ENCODE measurements at regions not wholly inside any gene's neighbourhood (a gene's known extent, or its start where the extent isn't known, plus 50 kb on each side); places are given as distances from the start of the nearest gene placed in this dataset.
"Not testable (repeated sequence)": the region's sequence is repeated elsewhere in the genome, so short reads cannot be mapped to it uniquely, and the experiment has no call there.

GRCh38 chr7:114190387-114190786, 224.2 kb upstream of the FOXP2 start:
- no peaks in the 10 kb centered on the region for H3K4me1 Mint-ChIP-seq (ENCODE audit: low read depth)
- H3K27ac Mint-ChIP-seq: no peak overlapping the region
- no peaks in the 10 kb centered on the region for H3K36me3 Mint-ChIP-seq (ENCODE audit: insufficient read depth in 2 of 2)
- ATAC-seq (replicated peaks in 1 of 2) (no peak), DNase-seq (no peak)
- H3K27me3 Mint-ChIP-seq (ENCODE audit: low read depth): no peaks in the 10 kb centered on the region
- H3K4me3 Mint-ChIP-seq: no peak overlapping the region
- no peaks in the 10 kb centered on the region for H3K9me3 Mint-ChIP-seq

GRCh38 chr7:114183311-114184088, 231.1 kb upstream of the FOXP2 start:
- ATAC-seq (replicated peaks in 1 of 2) (no peak), DNase-seq (no peak)
- Mint-ChIP-seq H3K27ac (no peak overlapping the region), H3K9me3 (no peaks in the 10 kb centered on the region), H3K4me1 (ENCODE audit: low read depth) (no peaks in the 10 kb centered on the region), H3K27me3 (ENCODE audit: low read depth) (no peaks in the 10 kb centered on the region), H3K4me3 (no peak overlapping the region), H3K36me3 (ENCODE audit: insufficient read depth in 2 of 2) (no peaks in the 10 kb centered on the region)

DNA sequence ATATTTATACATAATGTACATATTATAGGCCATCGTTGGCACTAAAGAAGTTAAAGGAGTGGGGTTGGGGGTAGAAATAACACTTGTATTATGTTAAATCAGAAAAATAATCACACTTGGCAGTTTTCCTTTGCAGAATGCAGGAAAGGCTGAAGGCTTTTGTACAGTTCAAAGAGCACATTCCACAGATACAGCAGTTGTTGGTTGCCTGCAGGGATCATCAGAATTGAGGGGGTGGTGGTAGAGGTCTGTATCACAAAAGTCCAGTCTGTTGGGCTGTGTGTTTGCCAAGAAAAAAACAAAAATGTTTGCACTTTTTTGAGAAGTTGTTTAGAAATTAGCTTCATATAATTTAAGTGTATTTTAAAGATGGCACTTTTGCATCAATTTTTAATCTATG, 231.8 kb upstream of the FOXP2 start:
- no peaks in the 10 kb centered on the region for H3K27me3 Mint-ChIP-seq (ENCODE audit: low read depth)
- H3K4me1 Mint-ChIP-seq (ENCODE audit: low read depth): no peaks in the 10 kb centered on the region

DNA sequence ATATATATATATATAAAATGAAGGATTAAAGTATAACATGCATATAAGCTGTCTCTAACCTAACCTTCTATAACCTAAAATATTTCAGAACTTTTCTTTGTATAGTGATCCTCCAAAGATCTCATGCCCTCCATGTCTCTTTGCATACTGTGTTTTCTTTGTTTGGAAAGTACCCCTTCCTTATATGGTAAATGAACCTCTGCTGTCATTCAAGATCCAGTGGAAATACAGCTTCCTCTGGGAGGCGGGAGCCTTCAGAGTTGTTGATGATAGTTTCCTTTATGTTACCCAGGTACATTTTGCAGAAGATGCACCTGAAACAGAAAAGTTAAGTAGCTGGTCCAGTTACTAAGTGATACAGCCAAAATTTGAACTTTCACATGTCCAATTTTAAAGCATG, 233.3 kb upstream of the FOXP2 start:
- DNase-seq (no peak), ATAC-seq (replicated peaks in 1 of 2) (no peak)
- H3K27ac Mint-ChIP-seq: no peak overlapping the region
- peaks cover 0 to 2% of the 10 kb centered on the region in 2 donors for H3K9me3 Mint-ChIP-seq
- H3K36me3 Mint-ChIP-seq (ENCODE audit: insufficient read depth in 2 of 2): no peaks in the 10 kb centered on the region
- no peaks in the 10 kb centered on the region for H3K4me1 Mint-ChIP-seq (ENCODE audit: low read depth)
- no peak overlapping the region for H3K4me3 Mint-ChIP-seq
- no peaks in the 10 kb centered on the region for H3K27me3 Mint-ChIP-seq (ENCODE audit: low read depth)

More for the DNA sequence above, 231.8 kb upstream of the FOXP2 start:
- H3K27ac Mint-ChIP-seq: no peak overlapping the region
- H3K4me3 Mint-ChIP-seq: no peak overlapping the region
- no peak for DNase-seq
- no peaks in the 10 kb centered on the region for H3K9me3 Mint-ChIP-seq
- no peak for ATAC-seq (replicated peaks in 1 of 2)
- no peaks in the 10 kb centered on the region for H3K36me3 Mint-ChIP-seq (ENCODE audit: insufficient read depth in 2 of 2)

DNA sequence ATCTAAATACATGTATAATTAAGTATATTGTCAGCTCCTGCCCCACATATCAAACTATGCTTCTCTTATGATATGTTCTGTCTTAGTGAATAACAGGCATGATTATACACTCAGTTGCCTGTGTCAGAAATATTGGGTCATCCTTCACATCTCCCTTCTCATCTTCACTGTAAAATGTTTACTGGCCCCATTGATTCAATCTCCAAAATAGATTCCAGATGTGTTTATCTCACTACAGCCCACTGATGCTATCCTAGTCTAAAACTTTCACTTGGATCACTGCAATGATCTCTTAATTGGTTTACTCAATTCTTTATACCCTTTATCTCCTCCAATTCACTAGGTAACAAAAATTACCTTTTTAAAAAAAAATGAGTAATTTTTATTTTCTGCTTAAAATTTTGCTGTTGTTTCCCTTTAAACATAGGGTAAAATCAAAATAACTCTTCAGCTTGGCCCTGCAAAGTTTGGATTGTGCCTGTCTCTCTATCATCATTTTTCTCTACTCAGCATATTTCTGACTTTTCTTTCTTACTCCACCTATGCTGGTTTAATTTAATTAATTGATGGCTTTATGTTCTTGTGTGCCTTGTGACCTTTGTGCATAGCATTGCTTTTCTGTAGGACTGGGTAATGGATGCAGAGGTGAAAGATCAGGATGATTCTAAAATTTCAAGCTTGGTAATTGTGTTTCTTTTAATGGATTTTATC, 233.9 kb upstream of the FOXP2 start:
- ATAC-seq (replicated peaks in 1 of 2): no peak
- DNase-seq: no peak
- Mint-ChIP-seq H3K4me1 (ENCODE audit: low read depth) (no peaks in the 10 kb centered on the region), H3K27me3 (ENCODE audit: low read depth) (no peaks in the 10 kb centered on the region), H3K36me3 (ENCODE audit: insufficient read depth in 2 of 2) (no peaks in the 10 kb centered on the region), H3K9me3 (peaks cover 0 to 2% of the 10 kb centered on the region in 2 donors), H3K27ac (no peak overlapping the region), H3K4me3 (no peak overlapping the region)

GRCh38 chr7:114175125-114175524, 239.5 kb upstream of the FOXP2 start:
- Mint-ChIP-seq H3K27me3 (ENCODE audit: low read depth) (no peaks in the 10 kb centered on the region), H3K36me3 (ENCODE audit: insufficient read depth in 2 of 2) (no peaks in the 10 kb centered on the region), H3K9me3 (peaks cover 0 to 2% of the 10 kb centered on the region in 2 donors), H3K4me1 (ENCODE audit: low read depth) (no peaks in the 10 kb centered on the region), H3K27ac (no peak overlapping the region), H3K4me3 (no peak overlapping the region)
- DNase-seq: no peak
- ATAC-seq (replicated peaks in 1 of 2): no peak

GRCh38 chr7:114173170-114173890, 241.3 kb upstream of the FOXP2 start:
- Mint-ChIP-seq H3K9me3 (peaks cover 0 to 2% of the 10 kb centered on the region in 2 donors), H3K4me3 (no peak overlapping the region), H3K36me3 (ENCODE audit: insufficient read depth in 2 of 2) (no peaks in the 10 kb centered on the region), H3K27me3 (ENCODE audit: low read depth) (no peaks in the 10 kb centered on the region), H3K27ac (no peak overlapping the region), H3K4me1 (ENCODE audit: low read depth) (no peaks in the 10 kb centered on the region)
- DNase-seq (no peak), ATAC-seq (replicated peaks in 1 of 2) (no peak)

DNA sequence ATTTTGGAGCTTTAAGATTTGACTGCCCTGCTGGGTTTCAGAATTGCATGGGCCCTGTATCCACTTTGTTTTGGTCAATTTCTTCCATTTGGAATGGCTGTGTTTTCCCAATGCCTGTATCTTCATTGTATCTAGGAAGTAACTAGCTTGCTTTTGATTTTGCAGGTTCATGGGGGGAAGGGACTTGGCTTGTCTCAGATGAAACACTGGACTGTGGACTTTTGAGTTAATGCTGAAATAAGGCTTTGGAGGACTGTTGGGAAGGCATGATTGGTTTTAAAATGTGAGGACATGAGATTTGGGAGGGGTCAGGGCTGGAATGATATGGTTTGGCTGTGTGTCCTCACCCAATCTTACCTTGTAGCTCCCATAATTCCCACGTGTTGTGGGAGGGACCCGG, 245.2 kb upstream of the FOXP2 start:
- not testable (repeated sequence) for H3K4me1 Mint-ChIP-seq (ENCODE audit: low read depth); H3K27ac Mint-ChIP-seq; H3K4me3 Mint-ChIP-seq; H3K9me3 Mint-ChIP-seq; H3K27me3 Mint-ChIP-seq (ENCODE audit: low read depth); DNase-seq; H3K36me3 Mint-ChIP-seq (ENCODE audit: insufficient read depth in 2 of 2); ATAC-seq (replicated peaks in 1 of 2)

- no peak overlapping the region for H3K27ac Mint-ChIP-seq
- no peak overlapping the region for H3K4me3 Mint-ChIP-seq
- ATAC-seq (replicated peaks in 1 of 2): no peak
- H3K9me3 Mint-ChIP-seq: no peaks in the 10 kb centered on the region
- no peaks in the 10 kb centered on the region for H3K4me1 Mint-ChIP-seq (ENCODE audit: low read depth)
- DNase-seq: no peak
- H3K36me3 Mint-ChIP-seq (ENCODE audit: insufficient read depth in 2 of 2): no peaks in the 10 kb centered on the region
- no peaks in the 10 kb centered on the region for H3K27me3 Mint-ChIP-seq (ENCODE audit: low read depth)
These were observed 242.1 kb upstream of the PPP1R3A start for GRCh38 chr7:114160925-114161324.

DNA sequence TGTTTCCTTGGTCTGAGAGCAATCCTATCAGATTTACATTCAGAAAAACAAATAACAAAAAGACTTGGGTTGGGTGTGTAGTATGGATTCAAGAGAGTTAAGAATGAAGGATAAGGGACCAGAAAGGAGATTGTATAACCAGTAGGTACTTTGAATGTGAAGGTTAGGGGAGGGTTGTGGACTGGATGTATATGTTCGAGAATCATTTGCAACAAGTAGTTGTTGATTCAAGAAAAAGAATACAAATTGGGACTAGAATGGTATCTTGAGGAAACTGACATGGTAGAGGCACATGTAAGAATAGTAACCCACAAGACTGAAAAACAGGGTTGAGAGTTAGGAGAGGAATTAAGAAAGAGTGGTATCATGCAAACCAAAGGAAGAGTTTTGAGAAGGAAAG, 240.0 kb upstream of the PPP1R3A start:
- H3K9me3 Mint-ChIP-seq: no peaks in the 10 kb centered on the region
- H3K27ac Mint-ChIP-seq: no peak overlapping the region
- no peaks in the 10 kb centered on the region for H3K36me3 Mint-ChIP-seq (ENCODE audit: insufficient read depth in 2 of 2)
- H3K4me3 Mint-ChIP-seq: no peak overlapping the region
- ATAC-seq (replicated peaks in 1 of 2) (no peak), DNase-seq (no peak)
- H3K4me1 Mint-ChIP-seq (ENCODE audit: low read depth): no peaks in the 10 kb centered on the region
- H3K27me3 Mint-ChIP-seq (ENCODE audit: low read depth): no peaks in the 10 kb centered on the region

GRCh38 chr7:114158275-114158674, 239.5 kb upstream of the PPP1R3A start:
- ATAC-seq (replicated peaks in 1 of 2) (no peak), DNase-seq (no peak)
- Mint-ChIP-seq H3K4me1 (ENCODE audit: low read depth) (no peaks in the 10 kb centered on the region), H3K27me3 (ENCODE audit: low read depth) (no peaks in the 10 kb centered on the region), H3K27ac (no peak overlapping the region), H3K9me3 (no peaks in the 10 kb centered on the region), H3K36me3 (ENCODE audit: insufficient read depth in 2 of 2) (no peaks in the 10 kb centered on the region), H3K4me3 (no peak overlapping the region)

- Mint-ChIP-seq H3K4me1 (ENCODE audit: low read depth) (no peaks in the 10 kb centered on the region), H3K27me3 (ENCODE audit: low read depth) (no peaks in the 10 kb centered on the region), H3K4me3 (no peak overlapping the region), H3K36me3 (ENCODE audit: insufficient read depth in 2 of 2) (no peaks in the 10 kb centered on the region), H3K27ac (no peak overlapping the region), H3K9me3 (no peaks in the 10 kb centered on the region)
- no peak for DNase-seq
- ATAC-seq (replicated peaks in 1 of 2): no peak
These were observed 237.4 kb upstream of the PPP1R3A start for GRCh38 chr7:114156178-114156577.
